NOMO-1 (cell line): ENCODE measurements at regions not wholly inside any gene's neighbourhood (a gene's known extent, or its start where the extent isn't known, plus 50 kb on each side); places are given as distances from the start of the nearest gene placed in this dataset.

Source experiments
- DNase-seq, 2 experiments: peaks; one replicate each; lab custom pipeline; 2025; ENCODE audit not compliant: unreplicated experiment in 2 of 2; lab: John Stamatoyannopoulos, UW

- DNase-seq: no peak
These were observed 118.7 kb downstream of the VAPA start for GRCh38 chr18:10032331-10033015.

- DNase-seq: no peak
These were observed 119.2 kb downstream of the VAPA start for GRCh38 chr18:10033016-10033399.

GRCh38 chr18:10035281-10035991 is 121.6 kb downstream of the VAPA start:
- no peak for DNase-seq

DNA sequence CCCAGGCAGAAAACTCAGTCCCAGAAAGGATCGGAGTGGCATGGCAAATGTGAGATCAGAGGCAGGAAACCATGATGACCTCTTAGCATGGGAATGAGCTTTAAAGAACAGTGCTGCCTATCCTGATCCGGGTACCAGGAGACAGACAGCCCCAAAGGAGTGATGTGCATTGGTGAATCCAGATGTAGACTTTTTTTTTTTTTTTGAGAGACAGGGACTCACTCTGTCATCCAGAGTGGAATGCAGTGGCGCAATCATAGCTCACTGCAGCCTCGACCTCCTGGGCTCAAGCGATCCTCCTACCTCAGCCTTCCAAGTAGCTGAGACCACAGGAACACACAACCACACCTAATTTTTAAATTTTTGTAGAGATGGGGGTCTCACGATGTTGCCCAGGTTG is 122.7 kb downstream of the VAPA start:
- no peak for DNase-seq

DNA sequence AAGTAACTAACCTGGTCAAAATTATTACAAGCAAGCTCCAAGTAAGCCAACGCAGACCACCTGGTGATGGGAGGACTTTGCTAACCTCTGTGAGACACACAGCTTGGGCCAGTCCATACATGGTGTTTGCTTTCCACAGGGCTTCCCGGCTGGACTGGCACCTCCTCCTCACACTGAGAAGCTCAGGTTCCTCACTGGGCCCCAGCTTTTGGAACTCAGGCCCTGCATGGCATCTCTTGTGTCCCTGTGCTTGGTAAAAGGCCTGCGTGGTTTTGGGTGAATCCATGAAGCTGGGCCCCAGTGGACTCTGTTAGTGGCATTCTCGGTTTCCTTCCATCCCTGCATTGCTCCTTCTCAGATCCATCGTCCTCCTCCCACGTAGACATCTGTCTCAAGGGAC is 123.4 kb downstream of the VAPA start:
- DNase-seq: no peak

GRCh38 chr18:10038268-10038667 is 124.5 kb downstream of the VAPA start:
- DNase-seq: no peak

- DNase-seq: no peak
These were observed 126.6 kb downstream of the VAPA start for GRCh38 chr18:10040287-10041011.

- DNase-seq: no peak
These were observed 127.4 kb downstream of the VAPA start for GRCh38 chr18:10041180-10041579.

GRCh38 chr18:10042492-10042891 is 128.7 kb downstream of the VAPA start:
- no peak for DNase-seq

DNA sequence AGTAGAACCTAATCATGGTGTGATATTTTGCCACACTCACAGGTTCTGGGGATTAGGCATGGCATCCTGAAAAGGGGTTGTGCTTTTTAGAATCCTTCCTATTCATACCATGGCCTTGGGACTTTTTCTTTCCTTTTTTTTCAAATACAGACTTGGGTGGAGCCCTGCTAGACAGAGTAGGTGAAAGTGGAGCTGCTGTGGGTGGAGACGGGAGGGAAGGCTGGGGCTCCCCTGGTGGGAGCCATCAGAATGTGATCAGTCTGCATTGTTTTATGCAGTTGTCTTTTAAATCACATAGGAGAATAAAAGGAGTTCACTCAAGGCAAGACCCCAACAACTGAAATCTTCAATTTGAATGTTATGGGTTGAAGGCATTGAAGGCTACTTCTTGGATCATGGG is 130.2 kb downstream of the VAPA start:
- DNase-seq: no peak

DNA sequence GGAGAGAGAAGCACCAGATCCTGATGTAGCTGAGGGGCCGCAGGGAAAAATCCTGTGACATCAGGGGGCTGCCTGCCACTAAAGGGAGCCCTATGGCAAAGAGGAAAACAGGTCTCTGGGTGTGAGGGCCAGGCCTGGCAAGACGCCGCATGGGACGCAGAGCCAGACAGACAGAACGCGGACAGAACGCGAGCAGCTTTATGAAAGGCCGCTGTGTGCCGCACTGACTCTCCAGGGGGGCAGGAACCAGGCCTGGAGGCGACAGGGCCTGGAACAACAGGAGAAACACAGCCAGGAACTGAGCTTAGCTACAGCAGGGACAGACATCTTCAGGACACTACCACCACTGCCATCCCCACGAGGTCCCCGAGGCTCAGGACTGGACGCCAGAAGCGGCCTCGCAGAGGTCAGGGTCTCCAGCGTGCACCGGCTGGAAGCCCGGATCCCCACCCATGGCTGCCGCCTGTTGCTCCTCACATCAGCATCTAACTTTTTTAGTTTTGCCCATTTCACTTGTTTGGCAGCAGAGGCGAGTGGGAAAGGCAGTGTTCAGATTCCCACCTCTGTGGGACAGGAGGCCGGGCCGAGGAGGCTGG is 131.6 kb downstream of the VAPA start:
- no peak for DNase-seq

- DNase-seq: no peak
These were observed 132.5 kb downstream of the VAPA start for GRCh38 chr18:10046178-10046807.

- no peak for DNase-seq
These were observed 133.4 kb downstream of the VAPA start for GRCh38 chr18:10047237-10047636.

- DNase-seq: no peak
These were observed 135.9 kb downstream of the VAPA start for GRCh38 chr18:10049747-10050146.

DNA sequence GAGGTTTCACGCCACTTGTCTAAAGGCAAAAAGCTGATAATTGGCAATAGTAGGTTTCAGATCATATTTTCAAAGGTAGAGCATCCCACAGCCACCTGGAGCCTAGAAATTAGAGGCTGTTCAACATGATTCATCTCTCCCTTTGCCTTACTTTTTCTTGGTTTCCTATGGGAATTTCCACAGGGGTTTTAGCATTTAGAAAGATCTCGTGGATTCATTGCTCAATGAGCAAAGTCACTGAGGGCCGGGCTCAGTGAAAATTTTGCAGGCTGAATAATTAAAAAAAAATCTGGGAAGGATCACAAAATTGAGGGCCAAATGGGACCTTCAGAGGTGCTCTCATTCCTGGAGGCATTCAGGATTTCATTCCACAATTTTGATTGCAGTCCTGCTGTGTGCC is 137.1 kb downstream of the VAPA start:
- DNase-seq: no peak

DNA sequence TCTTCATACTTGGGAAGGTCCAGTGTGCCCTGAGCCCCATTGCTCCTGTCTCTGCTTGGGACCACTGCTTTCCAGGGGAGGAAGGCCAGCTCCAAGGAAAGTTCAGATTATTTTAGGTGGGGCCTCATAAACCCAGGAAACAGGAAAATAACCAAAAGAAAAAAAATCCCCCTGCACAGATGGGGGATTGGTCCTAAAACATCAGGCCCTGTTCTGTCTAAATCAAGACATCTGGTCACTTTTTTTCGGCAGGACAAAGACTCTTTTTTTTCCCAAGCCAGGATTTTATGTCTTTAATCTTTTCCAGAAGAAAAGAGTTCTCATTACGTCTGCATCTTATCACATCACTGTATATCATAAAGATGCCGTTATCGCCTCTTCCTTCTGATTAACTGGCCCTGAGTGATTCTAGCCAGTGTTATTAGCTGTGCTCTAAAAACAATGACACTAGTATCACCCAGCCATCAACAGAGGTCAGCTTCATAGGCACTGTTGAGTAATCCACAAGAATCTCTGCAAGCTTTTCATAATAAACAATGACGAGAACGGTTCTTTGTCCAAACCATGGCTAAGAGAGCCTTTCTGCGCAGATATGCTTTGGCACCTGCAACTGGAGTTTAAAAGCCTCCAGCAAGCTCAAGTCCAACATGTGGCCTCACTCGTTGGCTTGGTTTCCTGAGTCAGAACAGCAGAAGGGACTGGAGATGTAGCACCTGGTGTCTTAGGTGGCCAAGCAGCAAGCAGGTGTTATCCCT is 138.2 kb downstream of the VAPA start:
- DNase-seq: no peak

GRCh38 chr18:10052871-10053270 is 139.1 kb downstream of the VAPA start:
- DNase-seq: no peak

- no peak for DNase-seq
These were observed 140.0 kb downstream of the VAPA start for GRCh38 chr18:10053861-10054260.

- DNase-seq: no peak
These were observed 140.6 kb downstream of the VAPA start for GRCh38 chr18:10054366-10054765.

DNA sequence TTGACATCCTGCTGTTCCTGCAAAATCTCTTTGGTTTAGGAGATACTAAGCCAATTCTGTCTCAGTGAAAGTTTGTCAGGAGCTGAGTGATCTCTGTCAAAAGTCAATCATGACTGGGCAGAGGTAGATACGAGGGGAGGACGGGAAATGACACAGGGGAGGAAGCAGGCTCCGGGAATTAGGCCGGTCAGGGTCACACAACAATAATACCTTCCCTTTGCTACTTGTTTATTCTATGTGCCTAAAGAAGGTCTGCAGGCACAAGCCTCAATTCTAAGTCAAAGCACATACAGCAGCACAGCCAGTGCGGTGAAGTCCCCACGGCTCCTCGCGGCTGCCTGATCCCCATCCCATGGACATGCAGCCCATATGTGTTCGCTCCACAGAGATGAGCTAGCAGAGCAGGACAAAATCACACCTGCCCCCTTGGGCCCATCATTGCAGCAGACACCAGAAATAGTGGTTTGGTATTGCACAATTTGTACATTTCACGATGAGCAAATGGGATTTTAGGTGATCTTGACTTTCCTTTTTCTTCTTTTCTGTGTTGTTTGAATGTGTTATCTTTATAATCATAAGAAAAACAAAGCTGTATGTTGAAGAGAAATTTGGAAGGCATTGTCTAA is 141.4 kb downstream of the VAPA start:
- peak in 1 of 2 experiments; percentile 46 for DNase-seq
